ENCODE measurements at regions not wholly inside any gene's neighbourhood (a gene's known extent, or its start where the extent isn't known, plus 50 kb on each side); places are given as distances from the start of the nearest gene placed in this dataset.

- no peak for TF ChIP-seq MXI1 (conservative IDR thresholded peaks at IDR 0.05; ENCODE audit: poor library complexity, severe bottlenecking)
- no peak for TF ChIP-seq CTCF (IDR thresholded peaks at IDR 0.05; ENCODE audit: poor library complexity, severe bottlenecking)
- TF ChIP-seq EP300 (conservative IDR thresholded peaks at IDR 0.05; ENCODE audit: poor library complexity, severe bottlenecking), result no peak
Observed at GRCh38 chr3:177906126-177906511, 630.1 kb upstream of the KCNMB2 start.

Measured in neural cell (in vitro differentiated cells).